ENCODE measurements at regions not wholly inside any gene's neighbourhood (a gene's known extent, or its start where the extent isn't known, plus 50 kb on each side); places are given as distances from the start of the nearest gene placed in this dataset.
"Not testable (repeated sequence)": the region's sequence is repeated elsewhere in the genome, so short reads cannot be mapped to it uniquely, and the experiment has no call there.

DNA sequence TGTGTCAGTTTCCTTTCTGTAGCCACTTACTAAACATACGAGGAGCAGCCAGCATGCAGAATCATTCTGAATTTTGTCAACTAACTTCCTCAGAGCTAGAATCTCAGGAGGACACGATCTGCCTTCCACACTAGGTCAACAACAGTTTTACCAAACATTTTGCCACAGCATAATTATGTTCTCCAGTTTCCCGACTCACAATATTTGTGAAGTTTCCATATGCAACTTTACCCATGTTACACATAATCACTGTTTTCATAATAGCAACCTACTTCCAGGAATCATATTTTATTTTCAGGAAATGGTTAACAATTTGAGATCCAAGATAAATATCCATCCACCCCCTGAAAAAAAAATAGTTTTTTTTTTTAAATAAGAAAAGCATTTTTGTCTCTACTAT lies 595.0 kb downstream of the PYDC2 start:
- no peak for DNase-seq

DNA sequence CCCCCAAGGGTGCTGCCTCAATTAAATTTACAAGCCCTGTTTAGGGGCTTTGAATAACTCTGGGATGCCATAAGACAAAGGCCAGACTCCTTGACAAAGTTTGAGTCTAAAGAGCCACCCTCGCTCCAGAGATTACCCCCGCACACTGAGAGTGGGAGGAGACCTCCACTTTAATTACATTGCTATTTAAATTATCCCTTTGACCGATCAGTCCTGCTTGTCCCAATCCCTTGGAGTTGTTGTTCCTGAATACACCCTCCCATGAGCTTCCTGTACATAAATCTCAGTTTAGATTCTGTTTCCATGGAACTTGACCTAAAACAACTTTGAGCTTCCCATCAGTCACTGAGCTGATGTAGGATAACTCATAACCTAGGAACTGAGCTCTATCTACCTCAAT lies 596.3 kb downstream of the PYDC2 start:
- DNase-seq, result no peak

DNA sequence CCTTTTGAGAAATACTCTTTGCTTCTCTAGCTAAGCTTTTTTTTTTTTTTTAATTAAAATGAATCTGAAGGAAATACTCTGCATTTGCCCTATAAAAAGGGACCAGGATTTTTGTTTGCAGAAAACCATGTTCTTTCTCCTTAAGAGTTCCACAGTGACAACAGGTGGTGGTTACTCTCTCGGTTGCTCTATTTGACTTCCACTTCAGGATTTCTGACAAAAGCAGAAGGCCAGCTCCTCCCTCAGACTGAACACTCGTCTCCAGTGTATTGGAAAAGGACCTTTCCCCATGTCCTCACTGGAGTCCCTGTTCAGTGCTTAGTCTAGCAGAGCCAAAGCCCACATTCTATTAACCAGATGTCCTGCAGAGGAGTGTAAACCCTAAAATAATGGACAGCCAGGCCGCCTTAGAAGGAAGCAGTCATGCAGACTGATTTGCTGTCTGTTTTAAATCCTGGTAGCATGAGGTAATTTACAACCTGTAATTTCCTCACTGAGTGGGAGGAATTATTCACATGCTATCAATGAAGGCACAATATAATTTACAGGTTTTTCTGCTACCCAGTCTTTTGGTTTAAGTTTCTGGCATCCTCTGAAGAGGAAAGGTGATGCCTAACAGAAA lies 599.3 kb downstream of the PYDC2 start:
- DNase-seq, result peak; percentile 98

DNA sequence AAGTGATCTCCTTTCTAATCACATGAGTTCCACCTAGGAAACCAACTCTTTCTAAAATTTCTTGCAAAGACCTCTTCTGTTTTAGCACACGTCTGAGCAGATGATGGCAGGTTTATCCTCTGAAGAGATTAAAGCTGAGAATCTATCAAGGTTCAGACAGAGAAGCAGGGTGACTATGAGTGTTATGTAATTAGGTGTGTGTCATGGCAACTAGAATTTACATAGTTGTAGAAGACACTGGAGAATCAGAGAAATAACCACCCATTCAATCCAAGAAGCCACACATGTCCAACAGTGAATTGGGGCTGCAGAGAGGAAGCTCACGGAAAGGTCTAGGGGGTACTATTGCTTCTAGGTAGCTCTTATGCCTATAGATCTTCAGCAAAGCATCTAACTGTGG lies 600.5 kb downstream of the PYDC2 start:
- no peak for DNase-seq

DNA sequence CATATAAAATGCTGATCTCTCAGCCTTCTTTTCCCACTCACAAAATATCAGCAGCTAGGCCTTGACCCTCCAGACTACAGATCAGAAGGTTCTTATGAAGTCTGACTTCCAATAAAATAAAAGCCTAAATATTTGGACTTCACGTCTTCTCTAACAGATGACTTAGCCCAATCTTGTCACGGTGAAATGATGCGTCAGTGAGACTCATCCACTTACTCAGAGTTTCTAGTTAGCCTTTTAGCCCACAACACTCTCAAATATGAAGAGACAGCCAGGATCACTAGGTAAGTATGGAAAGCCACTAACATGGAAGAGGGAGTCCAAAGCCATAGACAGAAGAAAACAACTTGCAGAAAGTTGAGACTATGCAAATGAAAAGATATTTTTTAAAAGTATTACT lies 601.2 kb downstream of the PYDC2 start:
- DNase-seq, result no peak

DNA sequence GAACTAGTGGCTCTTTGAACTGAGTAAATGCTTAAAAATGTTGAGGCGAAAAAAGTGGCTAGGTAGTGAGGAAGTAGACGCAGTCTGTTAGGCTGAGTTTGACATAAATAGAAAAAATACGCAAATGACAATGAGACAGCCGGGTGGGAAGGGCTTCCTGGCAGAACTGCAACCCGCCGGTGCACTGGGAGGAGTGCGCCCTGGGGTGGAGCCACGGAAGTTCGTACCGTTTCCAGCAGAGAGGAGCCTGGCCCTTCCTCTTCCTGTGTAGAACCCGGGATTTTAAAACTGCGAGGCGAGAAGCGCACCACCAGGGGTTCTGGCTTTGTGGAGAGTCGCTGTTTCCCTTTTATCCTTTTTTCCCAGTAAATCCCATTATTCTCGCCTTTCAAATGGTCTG lies 602.6 kb downstream of the PYDC2 start:
- DNase-seq, result no peak

DNA sequence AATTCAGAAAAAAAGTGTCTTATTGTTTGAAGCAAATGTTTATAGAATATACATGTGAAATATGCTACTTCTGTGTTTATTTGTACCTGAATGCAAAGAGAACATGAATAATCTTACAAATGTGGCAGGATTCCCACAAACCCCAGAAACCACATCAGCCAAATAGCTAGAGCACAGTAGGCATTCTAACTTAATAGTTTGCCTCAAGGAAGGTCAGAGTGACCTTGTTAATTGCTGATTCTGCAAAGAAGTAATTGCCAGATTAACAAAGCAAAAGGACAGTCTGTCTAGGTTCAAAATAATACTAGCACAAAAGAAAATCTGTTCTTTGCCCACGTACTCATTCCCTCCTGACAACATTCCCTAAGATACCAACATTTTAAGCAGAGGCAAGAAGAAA lies 604.0 kb downstream of the PYDC2 start:
- DNase-seq, result no peak

DNA sequence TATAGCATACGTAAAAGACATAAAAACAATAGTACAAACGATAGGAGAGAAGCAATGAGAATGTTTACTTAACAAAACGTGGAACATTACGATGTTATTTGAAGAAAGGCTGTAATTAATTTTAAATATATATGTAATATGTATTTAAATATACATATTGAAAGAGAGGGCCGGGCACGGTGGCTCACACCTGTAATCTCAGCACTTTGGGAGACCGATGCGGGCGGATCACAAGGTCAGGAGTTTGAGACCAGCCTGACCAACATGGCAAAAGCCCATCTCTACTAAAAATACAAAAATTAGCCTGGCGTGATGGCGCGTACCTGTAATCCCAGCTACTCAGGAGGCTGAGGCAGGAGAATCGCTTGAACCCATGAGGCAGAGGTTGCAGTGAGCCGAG lies 605.3 kb downstream of the PYDC2 start:
- DNase-seq, result not testable (repeated sequence)

DNA sequence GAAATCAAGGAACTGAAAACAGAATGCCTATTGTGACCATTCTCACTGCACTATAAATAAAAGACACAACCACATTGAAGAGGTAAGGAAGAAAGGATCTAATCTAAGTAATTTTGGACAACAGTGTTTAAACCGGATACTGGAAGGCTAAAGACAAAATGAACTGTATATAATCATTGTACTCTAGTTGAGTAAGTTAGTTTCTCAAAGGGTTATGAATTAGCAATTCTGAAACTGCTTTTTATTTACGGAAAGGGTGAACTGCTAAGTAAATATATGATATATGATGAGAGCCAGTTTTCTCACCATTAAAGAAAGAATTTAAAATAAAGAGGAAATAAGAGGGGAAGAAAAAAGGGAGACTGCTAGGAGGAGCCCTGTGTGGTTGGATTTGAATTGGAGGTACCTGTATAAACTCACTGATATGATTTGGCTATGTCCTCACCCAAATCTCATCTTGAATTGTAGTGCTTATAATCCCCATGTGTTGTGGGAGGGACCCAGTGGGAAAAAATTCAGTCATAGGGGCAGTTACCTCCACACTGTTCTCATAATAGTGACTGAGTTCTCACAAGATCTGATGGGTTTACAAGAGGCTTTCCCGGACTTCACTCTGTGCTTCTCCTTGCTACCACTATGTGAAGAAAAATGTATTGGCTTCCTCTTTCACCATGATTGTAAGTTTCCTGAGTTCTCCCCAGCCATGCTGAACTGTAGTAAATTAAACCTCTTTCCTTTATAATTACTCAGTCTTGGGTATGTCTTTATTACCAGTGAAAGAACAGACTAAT lies 607.7 kb downstream of the PYDC2 start:
- DNase-seq, result no peak

DNA sequence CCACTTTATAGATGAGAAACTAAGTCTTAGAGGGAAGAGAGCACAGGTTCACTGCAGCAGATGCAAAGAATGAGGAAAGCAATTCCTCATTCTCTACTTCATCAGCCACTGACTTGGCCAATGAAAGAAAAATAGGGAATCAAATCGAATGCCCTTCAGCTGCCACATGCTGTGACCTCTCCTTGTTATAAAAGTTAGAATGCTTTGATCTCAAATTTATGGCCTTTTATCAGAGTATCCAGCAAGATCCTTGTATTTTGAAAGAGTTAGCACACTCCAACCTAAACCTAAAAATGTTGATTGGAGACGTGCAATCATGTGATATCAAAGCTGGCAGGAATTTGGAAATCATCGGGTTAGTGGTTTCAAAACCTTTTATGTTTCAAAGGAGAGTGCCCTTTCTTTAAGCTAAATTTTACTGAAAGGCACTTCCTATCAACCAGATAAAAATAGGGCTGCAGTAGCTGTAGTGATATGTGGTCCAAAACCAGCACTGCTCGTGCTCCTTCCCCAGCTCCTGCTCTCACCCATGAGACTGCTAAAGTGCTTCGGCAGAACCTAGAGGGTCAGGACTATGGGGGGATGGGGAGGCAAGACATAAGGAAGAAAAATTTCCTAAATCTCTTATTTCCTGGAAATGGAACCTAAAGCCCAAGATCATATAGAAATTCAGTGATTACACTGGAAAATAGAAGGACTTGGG lies 617.0 kb downstream of the PYDC2 start:
- no peak for DNase-seq

DNA sequence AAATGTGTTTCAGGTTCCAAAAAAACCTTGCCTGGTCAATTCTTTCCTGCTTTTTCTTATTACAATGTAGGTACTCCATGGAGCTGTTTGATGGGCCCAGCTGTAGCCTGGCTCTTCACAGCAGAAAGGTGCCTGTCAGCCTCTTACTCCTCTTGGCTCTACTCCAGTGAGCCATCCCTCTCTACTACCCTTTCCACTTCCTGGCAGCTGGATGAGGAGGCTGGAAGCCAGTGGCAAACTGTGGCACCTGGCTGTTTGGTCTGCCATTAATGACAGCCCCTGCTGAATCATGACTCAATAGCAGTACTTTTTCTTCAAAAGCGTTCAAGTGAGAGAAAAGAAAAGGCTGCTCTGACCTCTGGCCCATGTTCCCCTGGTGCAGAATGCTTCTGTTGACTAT lies 618.1 kb downstream of the PYDC2 start:
- peak; percentile 94 for DNase-seq

DNA sequence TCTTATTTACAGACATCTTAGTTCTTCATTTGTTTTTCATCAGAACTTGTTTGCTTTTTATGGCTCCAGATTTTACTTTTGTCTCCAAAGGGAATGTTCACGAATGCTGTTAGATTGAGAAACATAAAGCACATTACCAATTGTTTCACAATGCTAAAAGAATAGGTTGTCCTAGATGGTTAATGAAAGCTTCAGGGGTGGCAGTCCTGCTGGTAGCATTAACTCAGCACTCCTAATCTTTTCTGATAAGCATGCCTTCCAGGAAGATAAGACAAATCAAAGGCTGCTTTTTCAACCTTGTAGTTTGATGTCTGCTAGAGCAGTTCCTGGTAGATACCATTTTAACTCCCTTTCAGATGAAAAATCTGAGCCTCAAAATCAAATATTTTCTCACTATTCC lies 619.4 kb downstream of the PYDC2 start:
- DNase-seq, result no peak

DNA sequence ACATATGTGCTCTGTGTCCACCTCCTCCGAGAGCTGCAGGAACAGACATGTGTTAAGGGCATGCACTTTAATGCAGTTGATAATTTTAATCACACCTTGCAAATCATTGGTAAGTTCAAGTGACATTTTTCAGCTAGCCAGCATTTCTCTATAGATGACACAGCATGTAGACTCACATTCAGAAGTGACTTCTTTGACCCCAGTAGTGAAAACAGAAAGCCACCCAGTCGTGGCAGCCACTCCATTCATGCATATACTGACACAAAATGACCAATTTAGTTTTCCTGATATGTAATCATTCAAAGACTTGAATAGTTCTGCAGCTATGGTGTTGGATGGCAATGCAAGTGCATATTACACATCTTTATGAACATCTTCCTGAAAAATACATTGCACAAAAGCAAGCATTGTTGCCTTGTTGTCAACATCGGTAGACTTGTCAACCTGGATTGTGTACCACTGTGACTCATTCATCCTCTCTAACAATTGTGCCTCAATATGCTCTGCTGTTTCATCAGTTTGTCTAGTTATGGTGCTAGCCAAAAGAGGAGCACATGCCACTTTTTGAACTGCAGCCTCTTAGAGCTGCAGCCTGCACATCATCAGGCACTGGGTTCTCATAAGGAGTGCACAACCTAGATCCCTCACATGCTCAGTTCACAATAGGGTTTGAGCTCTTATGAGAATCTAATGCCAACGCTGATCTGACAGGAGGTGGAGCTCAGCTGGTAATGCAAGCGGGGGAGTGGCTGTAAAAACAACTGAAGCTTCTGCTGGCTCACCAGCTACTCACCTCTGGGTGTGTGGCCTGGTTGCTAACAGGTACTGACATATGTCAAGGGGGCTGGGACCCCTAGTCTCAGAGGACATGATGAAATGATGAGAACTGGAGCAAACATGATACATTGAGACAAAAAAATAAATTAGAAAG lies 622.0 kb downstream of the PYDC2 start:
- DNase-seq, result no peak
